ENCODE measurements at regions not wholly inside any gene's neighbourhood (a gene's known extent, or its start where the extent isn't known, plus 50 kb on each side); places are given as distances from the start of the nearest gene placed in this dataset.

- DNase-seq (ENCODE audit: low read depth in 2 of 2), result no peak
These were observed 668.0 kb upstream of the ZP4 start for GRCh38 chr1:238558746-238559145.

- DNase-seq (ENCODE audit: low read depth in 2 of 2), result no peak
These were observed 667.4 kb upstream of the ZP4 start for GRCh38 chr1:238558156-238558555.

GRCh38 chr1:238552271-238552670 lies 661.5 kb upstream of the ZP4 start:
- no peak for DNase-seq (ENCODE audit: low read depth in 2 of 2)

- no peak for DNase-seq (ENCODE audit: low read depth in 2 of 2)
These were observed 658.4 kb upstream of the ZP4 start for GRCh38 chr1:238549137-238549536.

GRCh38 chr1:238546118-238546517 lies 655.4 kb upstream of the ZP4 start:
- DNase-seq (ENCODE audit: low read depth in 2 of 2), result no peak

GRCh38 chr1:238537641-238538040 lies 646.9 kb upstream of the ZP4 start:
- DNase-seq (ENCODE audit: low read depth in 2 of 2), result no peak

GRCh38 chr1:238530209-238530851 lies 639.6 kb upstream of the ZP4 start:
- no peak for DNase-seq (ENCODE audit: low read depth in 2 of 2)

DNA sequence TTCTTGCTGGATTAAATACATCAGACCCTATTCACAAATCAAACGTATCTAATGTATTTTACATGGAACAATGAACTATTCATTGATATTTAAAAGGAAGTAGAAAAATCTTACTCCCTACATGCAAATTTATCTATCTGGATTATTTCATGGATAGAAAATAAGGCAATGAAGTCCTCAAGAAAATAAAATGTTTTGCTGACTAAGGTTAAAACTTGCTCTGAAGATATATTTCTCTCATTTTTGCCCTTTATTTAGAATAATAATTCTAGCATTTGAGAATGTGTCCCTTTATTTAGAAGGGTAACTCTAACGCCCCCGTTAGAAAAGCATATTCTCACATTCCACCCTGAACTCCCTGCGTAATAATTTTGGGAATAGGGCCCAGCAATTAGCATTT lies 627.0 kb upstream of the ZP4 start:
- no peak for DNase-seq (ENCODE audit: low read depth in 2 of 2)

DNA sequence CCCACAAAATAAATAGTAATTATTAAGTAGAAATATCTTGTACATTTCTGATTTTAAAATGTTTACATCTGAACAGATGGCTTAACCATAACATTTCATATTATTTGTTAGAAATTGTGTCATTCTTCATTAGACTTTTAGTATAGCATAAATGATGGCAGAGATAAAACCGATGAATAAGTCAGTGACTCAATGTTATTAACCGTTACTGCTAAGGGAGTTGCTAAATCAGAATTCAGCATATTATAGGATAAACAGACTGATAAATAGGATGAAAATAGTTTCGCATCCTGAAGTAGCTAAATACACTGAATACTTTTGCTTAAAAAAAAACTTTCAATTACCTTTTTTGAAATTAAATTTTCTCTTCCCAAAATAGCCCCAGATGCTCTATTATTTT lies 610.6 kb upstream of the ZP4 start:
- no peak for DNase-seq (ENCODE audit: low read depth in 2 of 2)

- no peak for DNase-seq (ENCODE audit: low read depth in 2 of 2)
These were observed 608.3 kb upstream of the ZP4 start for GRCh38 chr1:238499021-238499420.

DNA sequence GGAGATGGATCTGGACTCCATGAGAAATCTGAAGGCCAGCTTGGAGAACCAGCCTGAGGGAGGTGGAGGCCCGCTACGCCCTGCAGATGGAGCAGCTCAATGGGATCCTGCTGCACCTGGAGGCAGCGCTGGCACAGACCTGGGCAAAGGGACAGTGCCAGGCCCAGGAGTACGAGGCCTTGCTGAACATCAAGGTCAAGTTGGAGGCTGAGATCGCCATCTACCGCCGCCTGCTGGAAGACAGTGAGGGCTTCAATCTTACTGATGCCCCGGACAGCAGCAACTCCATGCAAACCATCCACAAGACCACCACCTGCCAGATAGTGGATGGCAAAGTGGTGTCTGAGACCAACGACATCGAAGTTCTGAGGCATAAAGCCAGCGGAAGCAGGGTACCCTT lies 601.5 kb upstream of the ZP4 start:
- no peak for DNase-seq (ENCODE audit: low read depth in 2 of 2)

GRCh38 chr1:238491265-238491664 lies 600.5 kb upstream of the ZP4 start:
- no peak for DNase-seq (ENCODE audit: low read depth in 2 of 2)

DNA sequence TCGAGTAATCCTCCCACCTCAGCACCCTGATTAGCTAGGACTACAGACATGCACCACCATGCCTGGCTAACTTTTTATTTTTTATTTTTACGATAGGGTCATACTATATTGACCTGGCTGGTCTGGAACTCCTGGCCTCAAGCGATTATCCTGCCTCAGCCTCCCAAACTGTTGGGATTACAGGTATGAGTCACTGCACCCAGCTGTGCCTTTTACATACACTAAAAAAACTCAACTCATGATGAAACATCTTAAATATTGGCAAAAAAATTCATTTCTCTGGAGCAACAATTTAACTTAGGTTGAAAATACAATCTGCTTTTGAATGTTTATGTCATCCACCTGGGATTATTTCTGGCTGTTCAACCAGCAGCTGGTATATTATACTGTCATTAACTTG lies 598.3 kb upstream of the ZP4 start:
- DNase-seq (ENCODE audit: low read depth in 2 of 2), result no peak

GRCh38 chr1:238488401-238488800 lies 597.7 kb upstream of the ZP4 start:
- DNase-seq (ENCODE audit: low read depth in 2 of 2), result no peak

DNA sequence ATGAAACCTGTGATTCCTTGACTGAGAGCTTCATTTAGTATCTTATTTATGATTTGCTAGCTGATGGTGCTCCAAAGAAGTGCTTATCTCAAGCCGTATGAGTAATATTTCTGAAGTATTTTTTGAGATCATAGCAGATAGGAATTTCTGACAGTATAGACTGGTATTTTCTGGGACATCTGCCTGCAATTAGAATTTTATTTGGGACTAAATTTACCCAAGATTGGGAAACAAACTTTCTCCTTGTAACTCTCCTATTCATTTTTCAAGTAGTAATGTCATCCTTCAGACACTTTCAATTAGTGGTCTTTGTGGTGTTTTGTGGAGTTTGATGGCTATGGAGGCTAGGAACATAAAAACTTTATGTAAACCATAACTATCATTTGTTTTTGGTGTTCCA lies 597.2 kb upstream of the ZP4 start:
- no peak for DNase-seq (ENCODE audit: low read depth in 2 of 2)

DNA sequence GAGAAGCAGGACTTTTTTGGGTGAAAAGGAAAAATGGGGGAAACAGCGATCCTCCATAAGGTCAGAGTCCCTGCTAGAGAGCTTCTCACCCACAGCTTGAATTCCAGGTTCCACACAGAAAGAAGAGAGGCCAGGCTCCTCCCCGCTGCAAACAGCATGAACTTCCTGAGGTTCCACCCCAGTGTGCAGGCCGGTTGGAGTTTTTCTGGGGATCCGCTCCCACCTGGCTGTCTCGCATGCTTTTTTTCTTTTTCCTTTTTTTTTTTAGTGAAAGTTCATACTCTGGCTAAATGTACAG lies 595.1 kb upstream of the ZP4 start:
- DNase-seq (ENCODE audit: low read depth in 2 of 2), result peak in 1 of 2 donors; percentile 26

DNA sequence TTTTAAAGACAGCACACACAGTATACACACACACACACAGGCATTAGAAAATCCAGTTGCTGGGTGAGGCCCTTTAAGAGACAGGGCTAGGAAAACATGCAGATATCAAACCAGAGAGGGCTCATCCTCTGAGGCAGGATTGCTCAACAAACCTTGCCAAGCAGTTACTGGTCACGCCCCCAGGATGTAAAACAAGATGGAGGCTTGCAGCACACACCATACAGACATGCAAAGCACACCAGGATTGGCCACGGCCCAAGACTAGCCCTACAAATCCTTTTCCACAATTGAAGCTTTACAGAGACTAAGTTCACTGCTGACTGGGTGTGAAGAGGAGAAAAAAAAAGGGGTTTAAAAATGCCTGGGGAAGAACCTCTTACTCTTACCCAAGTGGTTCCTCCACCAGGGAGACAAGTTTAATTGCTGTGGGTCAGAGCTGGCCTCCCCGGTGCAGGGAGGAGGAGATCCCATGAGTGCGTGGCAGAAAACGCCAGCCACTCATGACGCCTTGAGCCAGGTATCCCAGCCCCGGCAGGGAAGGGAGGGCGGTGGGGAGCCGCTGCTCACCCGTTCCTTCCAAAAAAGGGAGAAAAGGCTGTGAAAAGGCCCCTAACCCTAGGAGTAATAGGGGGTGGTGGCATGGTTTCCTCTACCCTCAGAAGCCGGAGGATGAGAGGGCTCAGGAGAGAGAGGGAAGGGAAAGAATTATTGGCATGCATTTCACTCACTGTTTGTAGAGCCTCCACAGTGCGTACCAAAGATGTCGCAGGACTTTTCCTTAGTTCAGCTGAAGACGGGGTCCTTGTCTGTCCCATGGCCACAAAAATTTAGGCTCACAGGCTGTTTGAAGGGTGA lies 594.6 kb upstream of the ZP4 start:
- DNase-seq (ENCODE audit: low read depth in 2 of 2), result peak in 1 of 2 donors; percentile 61

- no peak for DNase-seq (ENCODE audit: low read depth in 2 of 2)
These were observed 593.4 kb upstream of the ZP4 start for GRCh38 chr1:238484121-238484520.

DNA sequence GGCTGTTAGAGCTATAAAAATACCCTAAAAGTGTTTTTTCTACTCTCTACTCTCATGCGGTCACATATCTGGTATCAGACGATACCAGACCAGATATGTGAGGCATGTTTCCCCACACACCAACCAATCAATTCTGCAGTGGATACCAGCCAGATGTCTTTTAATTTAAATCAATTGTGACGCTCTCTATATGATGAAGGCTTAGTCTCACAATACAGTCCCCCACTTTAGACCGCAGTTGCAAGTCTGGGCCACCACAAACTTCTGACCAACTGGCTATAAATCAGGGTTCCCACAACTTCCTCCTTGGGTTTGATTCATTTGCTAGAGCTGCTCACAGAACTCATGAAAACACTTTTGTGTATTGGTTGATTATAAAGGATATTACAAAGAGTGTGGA lies 586.1 kb upstream of the ZP4 start:
- DNase-seq (ENCODE audit: low read depth in 2 of 2), result no peak

- DNase-seq (ENCODE audit: low read depth in 2 of 2), result no peak
These were observed 585.0 kb upstream of the ZP4 start for GRCh38 chr1:238475712-238476111.

- no peak for DNase-seq (ENCODE audit: low read depth in 2 of 2)
These were observed 583.5 kb upstream of the ZP4 start for GRCh38 chr1:238474263-238474662.

- peak in 1 of 2 donors; percentile 35 for DNase-seq (ENCODE audit: low read depth in 2 of 2)
These were observed 578.5 kb upstream of the ZP4 start for GRCh38 chr1:238469146-238469631.

- no peak for DNase-seq (ENCODE audit: low read depth in 2 of 2)
These were observed 577.3 kb upstream of the ZP4 start for GRCh38 chr1:238468068-238468467.

Measured in lung microvascular endothelial cell (primary cell).